SU-DHL-6 (cell line): ENCODE measurements at regions not wholly inside any gene's neighbourhood (a gene's known extent, or its start where the extent isn't known, plus 50 kb on each side); places are given as distances from the start of the nearest gene placed in this dataset.

Source experiments
- H2AFZ ChIP-seq: fragments of 200-600 bp; sonication (generic); 2 replicates; pipeline ENCODE4 v1.6.1; 2014; ENCODE audit warnings: low read depth, mild to moderate bottlenecking, moderate library complexity, mixed read lengths, antibody characterized with exemption, low read length; ENCODE audit not compliant: severe bottlenecking
- H3F3A ChIP-seq: fragments of 200-600 bp; shearing (Covaris generic); 2 replicates; pipeline ENCODE4 v1.6.0; 2016; ENCODE audit warnings: antibody characterized with exemption, mild to moderate bottlenecking; ENCODE audit not compliant: insufficient read depth
- H3K27ac ChIP-seq: fragments of 200-600 bp; sonication (generic); 2 replicates; pipeline ENCODE4 v1.5.1; 2016; ENCODE audit warnings: low read depth, mild to moderate bottlenecking, low read length, moderate library complexity, mixed read lengths
- H3K27me3 ChIP-seq: fragments of 200-600 bp; sonication (generic), shearing (Covaris generic); 2 replicates; pipeline ENCODE4 v1.6.0; 2014; ENCODE audit warnings: mild to moderate bottlenecking, low read length
- H3K36me3 ChIP-seq: fragments of 200-600 bp; sonication (generic); 2 replicates; pipeline ENCODE4 v1.6.1; 2014; ENCODE audit warnings: mild to moderate bottlenecking, low read length, mixed read lengths
- H3K4me2 ChIP-seq: fragments of 300-600, 200-600 bp; shearing (Covaris generic), sonication (generic); 2 replicates; pipeline ENCODE4 v1.6.0; 2014; ENCODE audit warnings: low read length, low read depth, mild to moderate bottlenecking; ENCODE audit not compliant: poor library complexity, severe bottlenecking
- H3K4me3 ChIP-seq: fragments of 200-600 bp; sonication (generic); 2 replicates; pipeline ENCODE4 v1.5.1; 2014; ENCODE audit warnings: antibody characterized with exemption, low read length, mild to moderate bottlenecking, mixed read lengths; ENCODE audit not compliant: insufficient read depth, poor library complexity, severe bottlenecking
- H3K79me2 ChIP-seq: fragments of 200-600 bp; sonication (generic); 2 replicates; pipeline ENCODE4 v1.6.1; 2014; ENCODE audit warnings: mild to moderate bottlenecking, low read length, moderate library complexity; ENCODE audit not compliant: insufficient read depth
- H3K9ac ChIP-seq: fragments of 200-600 bp; sonication (generic); 2 replicates; pipeline ENCODE4 v1.7.0; 2014; ENCODE audit warnings: mild to moderate bottlenecking, low read length
- H3K9me2 ChIP-seq: fragments of 200-600 bp; sonication (generic); replicated peaks from 2 replicates; pipeline ENCODE4 v1.6.1; 2014; ENCODE audit warnings: low read length; ENCODE audit not compliant: insufficient read depth
- H3K9me3 ChIP-seq: fragments of 200-600 bp; sonication (generic); 2 replicates; pipeline ENCODE4 v1.6.1; 2014; ENCODE audit warnings: low read length, mixed read lengths; ENCODE audit not compliant: insufficient read depth
- H4K20me1 ChIP-seq: fragments of 200-600 bp; sonication (generic); 2 replicates; pipeline ENCODE4 v1.6.1; 2014; ENCODE audit warnings: low read depth, mild to moderate bottlenecking, antibody characterized with exemption, low read length, moderate library complexity, mixed read lengths
- EZH2phosphoT487 ChIP-seq: fragments of 200-600 bp; sonication (generic), shearing (Covaris generic); conservative IDR thresholded peaks from 2 replicates; pipeline ENCODE4 v1.6.1; 2018; ENCODE audit warnings: mild to moderate bottlenecking, antibody characterized with exemption, low read length, moderate library complexity, mixed read lengths
- TF ChIP-seq, protein P1 (sequence below): fragments of 200-600 bp; sonication (generic); IDR thresholded peaks from one replicate; pipeline ENCODE4 v1.5.1; 2017; ENCODE audit warnings: antibody characterized with exemption, mild to moderate bottlenecking, low read length, moderate library complexity; ENCODE audit not compliant: insufficient read depth, poor library complexity, severe bottlenecking

DNA sequence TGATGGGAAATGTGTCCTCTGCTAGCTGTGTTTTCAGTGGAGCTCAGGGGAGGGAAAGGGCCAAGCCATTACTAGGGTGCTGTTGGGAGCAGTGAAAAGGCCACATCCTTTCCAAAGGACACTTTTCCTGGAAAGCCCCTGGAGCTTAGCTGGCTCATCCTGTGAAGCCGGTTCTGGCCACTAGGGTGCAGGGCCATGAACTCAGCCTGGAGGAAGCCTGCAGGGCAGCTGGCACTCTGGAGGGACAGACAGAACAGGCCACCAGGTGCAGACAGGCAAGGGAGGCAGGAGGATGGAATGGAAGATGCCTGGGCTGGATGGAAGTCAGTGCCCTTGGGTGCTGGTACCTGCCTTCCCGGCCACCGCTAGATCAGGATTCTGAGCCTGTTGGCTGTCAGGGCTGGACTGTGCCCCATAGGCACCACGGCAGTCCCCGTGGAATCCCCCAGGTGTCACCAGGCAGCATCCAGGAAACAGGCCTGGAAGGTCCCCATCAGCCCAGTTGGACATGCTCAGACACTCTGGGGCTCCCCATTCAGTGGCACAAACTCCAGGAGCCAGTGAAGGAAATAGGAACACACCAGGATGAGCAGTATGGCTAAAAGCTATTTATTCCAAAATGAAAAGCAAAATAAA, 76.2 kb upstream of the C2CD4B start:
- Histone ChIP-seq H3K4me2 (no peak overlapping the region), H3K36me3 (no peaks in the 10 kb centered on the region), H3K4me3 (no peak overlapping the region), H3K9me2 (no peaks in the 10 kb centered on the region), H2AFZ (no peak overlapping the region), H3K27me3 (no peaks in the 10 kb centered on the region), H3K9ac (no peak overlapping the region), H3K9me3 (no peaks in the 10 kb centered on the region), H3F3A (no peaks in the 10 kb centered on the region), H3K79me2 (no peaks in the 10 kb centered on the region), H3K27ac (no peak overlapping the region), H4K20me1 (no peaks in the 10 kb centered on the region)
- no peak for TF ChIP-seq EZH2phosphoT487
- TF ChIP-seq, protein P1, sequence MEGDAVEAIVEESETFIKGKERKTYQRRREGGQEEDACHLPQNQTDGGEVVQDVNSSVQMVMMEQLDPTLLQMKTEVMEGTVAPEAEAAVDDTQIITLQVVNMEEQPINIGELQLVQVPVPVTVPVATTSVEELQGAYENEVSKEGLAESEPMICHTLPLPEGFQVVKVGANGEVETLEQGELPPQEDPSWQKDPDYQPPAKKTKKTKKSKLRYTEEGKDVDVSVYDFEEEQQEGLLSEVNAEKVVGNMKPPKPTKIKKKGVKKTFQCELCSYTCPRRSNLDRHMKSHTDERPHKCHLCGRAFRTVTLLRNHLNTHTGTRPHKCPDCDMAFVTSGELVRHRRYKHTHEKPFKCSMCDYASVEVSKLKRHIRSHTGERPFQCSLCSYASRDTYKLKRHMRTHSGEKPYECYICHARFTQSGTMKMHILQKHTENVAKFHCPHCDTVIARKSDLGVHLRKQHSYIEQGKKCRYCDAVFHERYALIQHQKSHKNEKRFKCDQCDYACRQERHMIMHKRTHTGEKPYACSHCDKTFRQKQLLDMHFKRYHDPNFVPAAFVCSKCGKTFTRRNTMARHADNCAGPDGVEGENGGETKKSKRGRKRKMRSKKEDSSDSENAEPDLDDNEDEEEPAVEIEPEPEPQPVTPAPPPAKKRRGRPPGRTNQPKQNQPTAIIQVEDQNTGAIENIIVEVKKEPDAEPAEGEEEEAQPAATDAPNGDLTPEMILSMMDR: no peak

DNA sequence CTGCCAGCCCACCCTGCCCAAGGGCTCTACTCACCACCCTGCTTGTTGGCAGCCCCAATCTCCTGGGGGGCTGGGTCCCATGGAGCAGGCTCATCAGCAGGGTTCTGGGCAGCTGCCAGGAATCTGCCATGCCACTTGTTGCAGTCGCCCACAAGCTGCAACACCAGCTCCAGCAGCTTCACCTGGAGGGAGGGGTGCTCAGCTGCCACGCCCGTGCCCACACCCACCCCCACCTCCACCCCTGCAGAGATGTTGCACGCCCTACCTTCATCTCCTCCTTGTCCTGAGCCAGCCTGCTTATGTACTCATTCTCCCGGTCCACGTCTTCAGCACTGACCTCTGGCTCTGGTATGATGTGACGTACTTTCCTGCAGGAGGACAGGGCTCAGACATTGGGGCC, 77.9 kb upstream of the C2CD4B start:
- Histone ChIP-seq H3K9me2 (no peaks in the 10 kb centered on the region), H3K4me3 (no peak overlapping the region), H3K4me2 (no peak overlapping the region), H2AFZ (no peak overlapping the region), H3K27ac (no peak overlapping the region), H3K27me3 (no peaks in the 10 kb centered on the region), H3K9ac (no peak overlapping the region), H4K20me1 (no peaks in the 10 kb centered on the region), H3K36me3 (no peaks in the 10 kb centered on the region), H3F3A (no peaks in the 10 kb centered on the region), H3K79me2 (no peaks in the 10 kb centered on the region), H3K9me3 (no peaks in the 10 kb centered on the region)
- TF ChIP-seq, protein P1: no peak
- no peak for TF ChIP-seq EZH2phosphoT487

DNA sequence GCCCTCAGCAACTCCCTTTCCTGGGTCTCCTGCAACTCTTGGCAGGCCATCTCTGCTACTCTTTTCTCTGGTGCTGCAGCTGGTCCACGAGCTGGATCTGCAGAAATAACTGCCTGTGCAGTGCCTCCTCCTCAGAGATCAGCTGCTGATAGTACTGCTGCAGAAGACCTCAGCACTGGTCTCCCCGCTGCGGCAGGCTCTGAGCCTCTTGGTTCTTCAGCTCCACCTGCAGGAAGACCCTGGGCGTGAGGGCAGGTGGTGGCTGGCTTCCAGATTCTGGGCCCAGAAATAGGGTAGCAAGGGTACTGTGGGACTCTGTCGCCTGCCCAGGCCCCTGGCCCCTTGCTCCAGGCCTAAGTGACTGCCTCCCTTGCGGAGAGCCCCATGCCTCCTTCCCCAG, 79.7 kb upstream of the C2CD4B start:
- Histone ChIP-seq H3K9me2 (no peaks in the 10 kb centered on the region), H3K79me2 (no peaks in the 10 kb centered on the region), H3K27ac (no peak overlapping the region), H4K20me1 (no peaks in the 10 kb centered on the region), H3K27me3 (0 out of 2 replicates have a peak, but pooled peaks cover 2% of the 10 kb centered on the region), H3K9ac (no peak overlapping the region), H3K36me3 (no peaks in the 10 kb centered on the region), H3K9me3 (no peaks in the 10 kb centered on the region), H3K4me2 (no peak overlapping the region), H2AFZ (no peak overlapping the region), H3F3A (no peaks in the 10 kb centered on the region), H3K4me3 (no peak overlapping the region)
- TF ChIP-seq, protein P1: no peak
- no peak for TF ChIP-seq EZH2phosphoT487
